Pons (tissue), 1 donor: ENCODE measurements at regions not wholly inside any gene's neighbourhood (a gene's known extent, or its start where the extent isn't known, plus 50 kb on each side); places are given as distances from the start of the nearest gene placed in this dataset.
A peak's percentile ranks its signal among the peaks of the same experiment; 100 is the strongest.
"Not testable (repeated sequence)": the region's sequence is repeated elsewhere in the genome, so short reads cannot be mapped to it uniquely, and the experiment has no call there.

Experiments
- DNase-seq: peaks from one replicate; pipeline ENCODE4 v3.0.0-alpha.2; 2016; ENCODE audit warnings: low spot score

- DNase-seq = no peak
Measured at GRCh38 chr4:17008834-17009345, 110.4 kb upstream of the LDB2 start.

GRCh38 chr4:17003606-17004392, 105.4 kb upstream of the LDB2 start:
- DNase-seq = not testable (repeated sequence)

- DNase-seq = no peak
Measured at GRCh38 chr4:16995451-16995850, 97.0 kb upstream of the LDB2 start.

- no peak for DNase-seq
Measured at GRCh38 chr4:16993956-16994840, 95.8 kb upstream of the LDB2 start.

GRCh38 chr4:16992566-16993225, 94.3 kb upstream of the LDB2 start:
- no peak for DNase-seq

- DNase-seq = no peak
Measured at GRCh38 chr4:16991450-16991849, 93.0 kb upstream of the LDB2 start.

GRCh38 chr4:16989371-16989770, 90.9 kb upstream of the LDB2 start:
- DNase-seq = no peak

- no peak for DNase-seq
Measured at GRCh38 chr4:16988814-16989213, 90.4 kb upstream of the LDB2 start.

- no peak for DNase-seq
Measured at GRCh38 chr4:16977081-16977480, 78.6 kb upstream of the LDB2 start.

- no peak for DNase-seq
Measured at GRCh38 chr4:16969696-16970135, 71.3 kb upstream of the LDB2 start.

- DNase-seq = peak; percentile 11
Measured at GRCh38 chr4:16967722-16968121, 69.3 kb upstream of the LDB2 start.

GRCh38 chr4:16959305-16959704, 60.9 kb upstream of the LDB2 start:
- DNase-seq = no peak

- DNase-seq = no peak
Measured at GRCh38 chr4:16952896-16953630, 54.6 kb upstream of the LDB2 start.

- DNase-seq = no peak
Measured at GRCh38 chr4:16952462-16952871, 54.0 kb upstream of the LDB2 start.
